SU-DHL-6 (cell line): ENCODE measurements at regions not wholly inside any gene's neighbourhood (a gene's known extent, or its start where the extent isn't known, plus 50 kb on each side); places are given as distances from the start of the nearest gene placed in this dataset.

Experiments used
- H2AFZ ChIP-seq: fragments of 200-600 bp; sonication (generic); 2 replicates; pipeline ENCODE4 v1.6.1; 2014; ENCODE audit warnings: low read depth, mild to moderate bottlenecking, moderate library complexity, mixed read lengths, antibody characterized with exemption, low read length; ENCODE audit not compliant: severe bottlenecking
- H3F3A ChIP-seq: fragments of 200-600 bp; shearing (Covaris generic); 2 replicates; pipeline ENCODE4 v1.6.0; 2016; ENCODE audit warnings: antibody characterized with exemption, mild to moderate bottlenecking; ENCODE audit not compliant: insufficient read depth
- H3K27ac ChIP-seq: fragments of 200-600 bp; sonication (generic); 2 replicates; pipeline ENCODE4 v1.5.1; 2016; ENCODE audit warnings: low read depth, mild to moderate bottlenecking, low read length, moderate library complexity, mixed read lengths
- H3K27me3 ChIP-seq: fragments of 200-600 bp; sonication (generic), shearing (Covaris generic); 2 replicates; pipeline ENCODE4 v1.6.0; 2014; ENCODE audit warnings: mild to moderate bottlenecking, low read length
- H3K36me3 ChIP-seq: fragments of 200-600 bp; sonication (generic); 2 replicates; pipeline ENCODE4 v1.6.1; 2014; ENCODE audit warnings: mild to moderate bottlenecking, low read length, mixed read lengths
- H3K4me2 ChIP-seq: fragments of 300-600, 200-600 bp; shearing (Covaris generic), sonication (generic); 2 replicates; pipeline ENCODE4 v1.6.0; 2014; ENCODE audit warnings: low read length, low read depth, mild to moderate bottlenecking; ENCODE audit not compliant: poor library complexity, severe bottlenecking
- H3K4me3 ChIP-seq: fragments of 200-600 bp; sonication (generic); 2 replicates; pipeline ENCODE4 v1.5.1; 2014; ENCODE audit warnings: antibody characterized with exemption, low read length, mild to moderate bottlenecking, mixed read lengths; ENCODE audit not compliant: insufficient read depth, poor library complexity, severe bottlenecking
- H3K79me2 ChIP-seq: fragments of 200-600 bp; sonication (generic); 2 replicates; pipeline ENCODE4 v1.6.1; 2014; ENCODE audit warnings: mild to moderate bottlenecking, low read length, moderate library complexity; ENCODE audit not compliant: insufficient read depth
- H3K9ac ChIP-seq: fragments of 200-600 bp; sonication (generic); 2 replicates; pipeline ENCODE4 v1.7.0; 2014; ENCODE audit warnings: mild to moderate bottlenecking, low read length
- H3K9me2 ChIP-seq: fragments of 200-600 bp; sonication (generic); replicated peaks from 2 replicates; pipeline ENCODE4 v1.6.1; 2014; ENCODE audit warnings: low read length; ENCODE audit not compliant: insufficient read depth
- H3K9me3 ChIP-seq: fragments of 200-600 bp; sonication (generic); 2 replicates; pipeline ENCODE4 v1.6.1; 2014; ENCODE audit warnings: low read length, mixed read lengths; ENCODE audit not compliant: insufficient read depth
- H4K20me1 ChIP-seq: fragments of 200-600 bp; sonication (generic); 2 replicates; pipeline ENCODE4 v1.6.1; 2014; ENCODE audit warnings: low read depth, mild to moderate bottlenecking, antibody characterized with exemption, low read length, moderate library complexity, mixed read lengths
- EZH2phosphoT487 ChIP-seq: fragments of 200-600 bp; sonication (generic), shearing (Covaris generic); conservative IDR thresholded peaks from 2 replicates; pipeline ENCODE4 v1.6.1; 2018; ENCODE audit warnings: mild to moderate bottlenecking, antibody characterized with exemption, low read length, moderate library complexity, mixed read lengths
- TF ChIP-seq, protein P1 (sequence below): fragments of 200-600 bp; sonication (generic); IDR thresholded peaks from one replicate; pipeline ENCODE4 v1.5.1; 2017; ENCODE audit warnings: antibody characterized with exemption, mild to moderate bottlenecking, low read length, moderate library complexity; ENCODE audit not compliant: insufficient read depth, poor library complexity, severe bottlenecking

DNA sequence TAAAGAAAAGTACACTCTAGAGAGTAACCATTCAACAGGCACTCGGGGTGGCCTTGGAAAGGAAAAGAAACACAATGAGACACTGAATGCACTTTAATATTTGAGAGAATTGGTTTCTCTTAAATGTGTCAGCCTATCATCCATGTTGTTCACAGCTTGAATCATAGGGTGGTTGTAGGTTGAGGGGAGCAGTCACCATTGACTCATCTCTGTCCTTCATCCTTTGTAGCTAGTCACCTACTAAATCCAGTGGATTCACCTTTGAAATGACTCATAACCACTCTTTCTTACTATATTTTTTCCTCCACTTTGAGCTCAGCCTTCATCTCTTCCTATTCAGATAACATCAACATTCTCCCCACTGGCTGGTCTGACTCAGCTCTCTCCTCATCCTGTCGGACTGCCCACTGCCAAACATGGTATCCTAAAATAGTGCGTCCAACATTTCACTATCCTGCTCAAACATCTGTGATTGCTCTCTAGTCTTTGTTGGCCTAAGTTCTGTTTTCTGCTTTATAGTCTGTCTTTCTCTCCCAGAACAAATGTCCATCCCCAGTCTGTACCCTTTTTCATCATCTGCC, 182.7 kb upstream of the GADL1 start:
- no peak overlapping the region for H2AFZ ChIP-seq
- no peak overlapping the region for H3K4me2 ChIP-seq
- no peaks in the 10 kb centered on the region for H4K20me1 ChIP-seq
- H3K4me3 ChIP-seq, result no peak overlapping the region
- no peaks in the 10 kb centered on the region for H3F3A ChIP-seq
- no peaks in the 10 kb centered on the region for H3K36me3 ChIP-seq
- H3K27me3 ChIP-seq, result no peaks in the 10 kb centered on the region
- H3K9me3 ChIP-seq, result no peaks in the 10 kb centered on the region
- no peak overlapping the region for H3K9ac ChIP-seq
- H3K9me2 ChIP-seq, result no peaks in the 10 kb centered on the region
- no peaks in the 10 kb centered on the region for H3K79me2 ChIP-seq
- no peak for TF ChIP-seq EZH2phosphoT487
- TF ChIP-seq, protein P1, sequence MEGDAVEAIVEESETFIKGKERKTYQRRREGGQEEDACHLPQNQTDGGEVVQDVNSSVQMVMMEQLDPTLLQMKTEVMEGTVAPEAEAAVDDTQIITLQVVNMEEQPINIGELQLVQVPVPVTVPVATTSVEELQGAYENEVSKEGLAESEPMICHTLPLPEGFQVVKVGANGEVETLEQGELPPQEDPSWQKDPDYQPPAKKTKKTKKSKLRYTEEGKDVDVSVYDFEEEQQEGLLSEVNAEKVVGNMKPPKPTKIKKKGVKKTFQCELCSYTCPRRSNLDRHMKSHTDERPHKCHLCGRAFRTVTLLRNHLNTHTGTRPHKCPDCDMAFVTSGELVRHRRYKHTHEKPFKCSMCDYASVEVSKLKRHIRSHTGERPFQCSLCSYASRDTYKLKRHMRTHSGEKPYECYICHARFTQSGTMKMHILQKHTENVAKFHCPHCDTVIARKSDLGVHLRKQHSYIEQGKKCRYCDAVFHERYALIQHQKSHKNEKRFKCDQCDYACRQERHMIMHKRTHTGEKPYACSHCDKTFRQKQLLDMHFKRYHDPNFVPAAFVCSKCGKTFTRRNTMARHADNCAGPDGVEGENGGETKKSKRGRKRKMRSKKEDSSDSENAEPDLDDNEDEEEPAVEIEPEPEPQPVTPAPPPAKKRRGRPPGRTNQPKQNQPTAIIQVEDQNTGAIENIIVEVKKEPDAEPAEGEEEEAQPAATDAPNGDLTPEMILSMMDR, result no peak
- H3K27ac ChIP-seq, result no peak overlapping the region

DNA sequence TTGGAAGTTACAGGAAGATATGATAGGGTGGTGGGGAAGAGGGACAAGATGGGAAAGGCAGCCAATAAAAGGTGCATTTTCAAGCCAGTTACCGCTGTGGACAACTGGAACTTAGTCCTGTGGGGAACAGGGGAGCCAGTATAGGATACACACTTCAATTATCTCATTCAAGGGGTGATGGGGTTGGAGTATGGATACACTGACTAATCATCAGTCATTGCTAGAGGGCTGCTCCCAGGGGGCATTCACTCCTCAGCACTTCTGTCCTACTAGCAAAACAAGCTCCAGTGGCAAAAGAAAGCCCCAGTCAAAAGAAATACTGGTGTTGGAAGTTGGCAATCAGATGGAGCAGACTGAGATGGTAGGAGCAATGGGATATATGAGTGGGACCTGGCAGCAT, 183.4 kb upstream of the GADL1 start:
- Histone ChIP-seq H3K27ac (no peak overlapping the region), H3K27me3 (no peaks in the 10 kb centered on the region), H2AFZ (no peak overlapping the region), H3K9ac (no peak overlapping the region), H3K36me3 (no peaks in the 10 kb centered on the region), H3K9me3 (no peaks in the 10 kb centered on the region), H3K79me2 (no peaks in the 10 kb centered on the region), H4K20me1 (no peaks in the 10 kb centered on the region), H3K4me2 (no peak overlapping the region), H3K4me3 (no peak overlapping the region), H3F3A (no peaks in the 10 kb centered on the region), H3K9me2 (no peaks in the 10 kb centered on the region)
- no peak for TF ChIP-seq EZH2phosphoT487
- TF ChIP-seq, protein P1, result no peak

DNA sequence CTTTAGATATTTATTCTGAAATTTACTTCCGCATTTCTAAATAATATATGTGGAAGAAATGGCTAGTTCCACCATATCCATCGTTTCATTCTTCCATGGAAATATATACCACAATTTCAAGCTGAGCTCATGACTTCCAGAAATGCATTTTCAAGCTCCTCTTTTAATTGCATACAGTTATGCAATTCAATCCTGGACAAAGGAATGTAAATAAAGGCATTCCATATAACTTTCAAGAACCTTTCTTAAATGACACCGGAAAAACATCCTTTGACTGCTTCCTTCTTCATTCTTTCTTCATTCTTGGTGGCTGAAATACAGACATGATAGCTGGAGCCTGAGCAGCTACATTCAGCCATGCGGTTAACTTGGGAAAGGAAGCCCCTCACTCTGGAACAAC, 185.2 kb upstream of the GADL1 start:
- Histone ChIP-seq H3K9ac (no peak overlapping the region), H3K79me2 (no peaks in the 10 kb centered on the region), H3K4me3 (no peak overlapping the region), H3K27me3 (no peaks in the 10 kb centered on the region), H3K27ac (no peak overlapping the region), H3K9me2 (no peaks in the 10 kb centered on the region), H3F3A (no peaks in the 10 kb centered on the region), H3K36me3 (no peaks in the 10 kb centered on the region), H3K4me2 (no peak overlapping the region), H3K9me3 (no peaks in the 10 kb centered on the region), H4K20me1 (no peaks in the 10 kb centered on the region), H2AFZ (no peak overlapping the region)
- no peak for TF ChIP-seq EZH2phosphoT487
- TF ChIP-seq, protein P1, result no peak
